Mammary epithelial cell (primary cell): ENCODE measurements at regions not wholly inside any gene's neighbourhood (a gene's known extent, or its start where the extent isn't known, plus 50 kb on each side); places are given as distances from the start of the nearest gene placed in this dataset.

Experiments used
- CTCF ChIP-seq, 2 donors: IDR thresholded peaks in 1 of 2; conservative IDR thresholded peaks in 1 of 2; 2 replicates each; pipeline ENCODE4 v1.5.1; 2011 to 2012; ENCODE audit warnings: inconsistent platforms in 2 of 2, low read length in 2 of 2, mild to moderate bottlenecking in 2 of 2, control low read depth in 1 of 2, low read depth in 1 of 2; ENCODE audit not compliant: insufficient read depth in 1 of 2; ENCODE audit errors: extremely low read depth in 1 of 2
- EZH2 ChIP-seq: IDR thresholded peaks from 2 replicates; pipeline ENCODE4 v1.6.1; 2012; ENCODE audit warnings: low read length, inconsistent platforms, borderline replicate concordance

- no peak for TF ChIP-seq CTCF (conservative IDR thresholded peaks at IDR 0.05 in 1 of 2, IDR thresholded peaks at IDR 0.05 in 1 of 2; ENCODE audit: extremely low read depth in 1 of 2, insufficient read depth in 1 of 2, low read depth in 1 of 2, low read length in 2 of 2)
- TF ChIP-seq EZH2: no peak
Observed at GRCh38 chr13:40145139-40145538, 489.7 kb downstream of the COG6 start.
